Right cardiac atrium (tissue), 5 donors: ENCODE measurements at regions not wholly inside any gene's neighbourhood (a gene's known extent, or its start where the extent isn't known, plus 50 kb on each side); places are given as distances from the start of the nearest gene placed in this dataset.

Source experiments
- ATAC-seq, 2 donors: fragments of 200-7000 bp; cut with Tn5 transposase; one replicate each; pipeline versions ENCODE4 v1.8.0 to v1.9.1; 2020; ENCODE audit warnings: moderate library complexity in 2 of 2, mild to moderate bottlenecking in 1 of 2
- DNase-seq, 3 donors: peaks; one replicate each; pipeline ENCODE4 v3.0.0-alpha.2; 2020
- H3K27ac ChIP-seq: one replicate; pipeline ENCODE4 v1.5.1; 2013; ENCODE audit warnings: mild to moderate bottlenecking, low read length, control low read depth, moderate library complexity
- H3K27me3 ChIP-seq: one replicate; pipeline ENCODE4 v1.6.1; 2013; ENCODE audit not compliant: control insufficient read depth, insufficient read depth
- H3K4me1 ChIP-seq: one replicate; pipeline ENCODE4 v1.6.1; 2013; ENCODE audit warnings: low read length; ENCODE audit not compliant: control insufficient read depth, insufficient read depth
- H3K4me3 ChIP-seq: one replicate; pipeline ENCODE4 v1.5.1; 2013; ENCODE audit warnings: low read length, control low read depth
- H3K9me3 ChIP-seq: one replicate; pipeline ENCODE4 v1.6.1; 2013; ENCODE audit warnings: low read length; ENCODE audit not compliant: control insufficient read depth
- WGBS: extraction: QIAGEN DNeasy Blood & Tissue Kit; methylation state at CpG from one replicate; pipeline ENCODE4 v1.1.7; 2013; 5-methylcytosine and 5-hydroxymethylcytosine counted together
- intact Hi-C, 4 donors: fragments of 100-400 bp; cut with DNase I; formaldehyde crosslinking; loops; one replicate each; pipeline versions ENCODE4 v1.11.0 to v1.14.0; 2022 to 2023
- donor health status: healthy with polysubstance abuse.
- donor health status: DM: no; HTN: yes; CAD: no.
- donor health status: DM: no; HTN: no; CAD: no.
- donor health status: DM: no; HTN: yes; CAD: no; lungs with severe emphysema.
- donor health status: DM: yes; HTN: yes; CAD: no.

- H3K9me3 ChIP-seq: no peaks in the 10 kb centered on the region
- 95% methylated on average over 1 of the region's 1 CpG for WGBS
- no peak for DNase-seq
- H3K27me3 ChIP-seq: no peaks in the 10 kb centered on the region
- H3K4me1 ChIP-seq: no peaks in the 10 kb centered on the region
- no peak overlapping the region for H3K27ac ChIP-seq
- ATAC-seq: no peak
- no peak overlapping the region for H3K4me3 ChIP-seq
- intact Hi-C loops: no loop called here
Observed at GRCh38 chr5:89917112-89917511, 492.4 kb downstream of the CETN3 start.

GRCh38 chr5:89916131-89916530 is 493.4 kb downstream of the CETN3 start:
- intact Hi-C loops: no loop called here
- Histone ChIP-seq H3K4me3 (no peak overlapping the region), H3K9me3 (no peaks in the 10 kb centered on the region), H3K27ac (no peak overlapping the region), H3K4me1 (no peaks in the 10 kb centered on the region), H3K27me3 (no peaks in the 10 kb centered on the region)
- ATAC-seq (no peak), DNase-seq (no peak)
- WGBS: 99% methylated on average over 1 of the region's 1 CpG

- ATAC-seq (no peak), DNase-seq (no peak)
- no peak overlapping the region for H3K4me3 ChIP-seq
- H3K9me3 ChIP-seq: no peaks in the 10 kb centered on the region
- intact Hi-C loops: no loop called here
- H3K27ac ChIP-seq: no peak overlapping the region
- H3K27me3 ChIP-seq: no peaks in the 10 kb centered on the region
- no peaks in the 10 kb centered on the region for H3K4me1 ChIP-seq
Observed at GRCh38 chr5:89908876-89909275, 500.7 kb downstream of the CETN3 start.

- ATAC-seq: no peak
- H3K4me3 ChIP-seq: no peak overlapping the region
- no peak overlapping the region for H3K27ac ChIP-seq
- intact Hi-C loops: no loop called here
- 85% methylated on average over 2 of the region's 2 CpGs for WGBS
- no peaks in the 10 kb centered on the region for H3K9me3 ChIP-seq
- no peak for DNase-seq
- no peaks in the 10 kb centered on the region for H3K27me3 ChIP-seq
- no peaks in the 10 kb centered on the region for H3K4me1 ChIP-seq
Observed at GRCh38 chr5:89904442-89904841, 505.1 kb downstream of the CETN3 start.

- H3K4me1 ChIP-seq: no peaks in the 10 kb centered on the region
- H3K27me3 ChIP-seq: no peaks in the 10 kb centered on the region
- no peaks in the 10 kb centered on the region for H3K9me3 ChIP-seq
- intact Hi-C loops: no loop called here
- no peak overlapping the region for H3K27ac ChIP-seq
- no peak overlapping the region for H3K4me3 ChIP-seq
- WGBS: 28% methylated on average over 4 of the region's 4 CpGs
- ATAC-seq (peak; percentile 89 to 96), DNase-seq (peak in 2 of 3 donors; percentile 18 to 49)
Observed at GRCh38 chr5:89901983-89902382, 507.6 kb downstream of the CETN3 start.

GRCh38 chr5:89901346-89901745 is 508.2 kb downstream of the CETN3 start:
- Histone ChIP-seq H3K9me3 (no peaks in the 10 kb centered on the region), H3K4me3 (no peak overlapping the region), H3K27me3 (no peaks in the 10 kb centered on the region), H3K27ac (no peak overlapping the region), H3K4me1 (no peaks in the 10 kb centered on the region)
- intact Hi-C loops: no loop called here
- DNase-seq (no peak), ATAC-seq (no peak)
- 62% methylated on average over 1 of the region's 1 CpG for WGBS

- intact Hi-C loops: no loop called here
- no peak overlapping the region for H3K27ac ChIP-seq
- no peak overlapping the region for H3K4me3 ChIP-seq
- H3K4me1 ChIP-seq: no peaks in the 10 kb centered on the region
- WGBS: 81% methylated on average over 1 of the region's 1 CpG
- no peaks in the 10 kb centered on the region for H3K27me3 ChIP-seq
- ATAC-seq (no peak), DNase-seq (no peak)
- no peaks in the 10 kb centered on the region for H3K9me3 ChIP-seq
Observed at GRCh38 chr5:89900346-89900745, 509.2 kb downstream of the CETN3 start.

- Histone ChIP-seq H3K9me3 (no peaks in the 10 kb centered on the region), H3K4me1 (no peaks in the 10 kb centered on the region), H3K4me3 (no peak overlapping the region), H3K27me3 (no peaks in the 10 kb centered on the region), H3K27ac (no peak overlapping the region)
- no peak for ATAC-seq
- no peak for DNase-seq
- intact Hi-C loops: no loop called here
Observed at GRCh38 chr5:89899559-89899958, 510.0 kb downstream of the CETN3 start.

GRCh38 chr5:89893546-89893945 is 516.0 kb downstream of the CETN3 start:
- Histone ChIP-seq H3K27ac (no peak overlapping the region), H3K27me3 (no peaks in the 10 kb centered on the region), H3K9me3 (peaks cover 3% of the 10 kb centered on the region), H3K4me1 (no peaks in the 10 kb centered on the region), H3K4me3 (no peak overlapping the region)
- intact Hi-C loops: no loop called here
- no peak for ATAC-seq
- WGBS: 84% methylated on average over 2 of the region's 2 CpGs
- no peak for DNase-seq

GRCh38 chr5:89885670-89886069 is 523.9 kb downstream of the CETN3 start:
- H3K27ac ChIP-seq: no peak overlapping the region
- ATAC-seq (no peak), DNase-seq (no peak)
- H3K4me1 ChIP-seq: no peaks in the 10 kb centered on the region
- no peak overlapping the region for H3K4me3 ChIP-seq
- no peaks in the 10 kb centered on the region for H3K27me3 ChIP-seq
- H3K9me3 ChIP-seq: no peaks in the 10 kb centered on the region
- intact Hi-C loops: no loop called here

- H3K27me3 ChIP-seq: no peaks in the 10 kb centered on the region
Observed at GRCh38 chr5:89883967-89884366, 525.6 kb downstream of the CETN3 start.

GRCh38 chr5:89878140-89879132 is 531.1 kb downstream of the CETN3 start:
- 87% methylated on average over 9 of the region's 9 CpGs for whole genome bisulfite sequencing
- H3K4me3 ChIP-seq: no peak overlapping the region
- no peak overlapping the region for H3K27ac ChIP-seq
- no peaks in the 10 kb centered on the region for H3K9me3 ChIP-seq
- no peaks in the 10 kb centered on the region for H3K27me3 ChIP-seq
- no peaks in the 10 kb centered on the region for H3K4me1 ChIP-seq
- intact Hi-C loops: no loop called here
- ATAC-seq (no peak), DNase-seq (no peak)

More at GRCh38 chr5:89883967-89884366, 525.6 kb downstream of the CETN3 start:
- intact Hi-C loops: no loop called here
- no peak for ATAC-seq
- Histone ChIP-seq H3K27ac (no peak overlapping the region), H3K9me3 (no peaks in the 10 kb centered on the region), H3K4me3 (no peak overlapping the region), H3K4me1 (no peaks in the 10 kb centered on the region)
- DNase-seq: no peak
